ENCODE measurements at regions not wholly inside any gene's neighbourhood (a gene's known extent, or its start where the extent isn't known, plus 50 kb on each side); places are given as distances from the start of the nearest gene placed in this dataset.
A peak's percentile ranks its signal among the peaks of the same experiment; 100 is the strongest.

DNA sequence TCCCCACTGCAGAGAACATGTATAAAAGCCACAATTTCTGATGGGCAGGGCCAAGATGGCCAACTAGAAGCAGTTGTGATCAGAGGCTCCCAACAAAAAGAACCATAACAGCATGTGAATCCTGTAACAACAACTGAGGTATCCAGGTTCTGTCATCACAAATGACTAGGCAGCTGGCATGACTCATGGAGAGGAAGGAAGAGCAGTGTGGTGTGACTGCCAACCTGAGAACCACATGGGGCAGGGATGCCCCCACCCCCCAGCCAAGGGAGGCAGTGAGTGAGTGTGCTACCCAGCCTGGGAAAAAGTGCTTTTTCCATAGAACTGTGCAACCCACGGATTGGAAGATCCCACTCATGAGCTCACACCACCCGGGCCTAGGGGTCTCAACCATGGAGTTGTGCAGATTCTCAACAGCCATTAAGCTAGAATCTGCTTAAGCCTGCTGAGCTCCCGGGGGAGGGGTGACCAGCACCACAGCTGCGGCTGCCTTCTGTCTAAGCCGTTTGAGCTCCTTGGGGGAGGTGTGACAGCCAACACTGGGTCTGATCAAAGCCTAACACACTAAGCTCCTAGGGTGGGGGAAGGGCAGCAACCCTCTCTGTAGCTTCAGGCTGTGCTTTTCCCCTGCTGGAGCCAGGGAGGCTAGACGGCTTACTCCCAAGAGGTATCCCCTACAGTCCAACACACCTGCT, 80.1 kb upstream of the DMAC1 start:
- TF ChIP-seq CTCF (IDR thresholded peaks at IDR 0.05): no peak
- intact Hi-C loops (cut with DNase I): no loop called here
- Histone ChIP-seq H3K27ac (no peak overlapping the region), H3K27me3 (no peaks in the 10 kb centered on the region), H3K4me3 (no peak overlapping the region), H3K4me1 (no peaks in the 10 kb centered on the region), H3K9me3 (peaks cover 0 to 10% of the 10 kb centered on the region in 2 donors), H3K36me3 (no peaks in the 10 kb centered on the region)
- peak in 1 of 4 donors; percentile 35 for DNase-seq
- no peak for ATAC-seq

- Histone ChIP-seq H3K36me3 (no peaks in the 10 kb centered on the region), H3K4me1 (no peaks in the 10 kb centered on the region), H3K27me3 (no peaks in the 10 kb centered on the region), H3K4me3 (no peak overlapping the region), H3K27ac (no peak overlapping the region), H3K9me3 (peaks cover 0 to 4% of the 10 kb centered on the region in 2 donors)
- intact Hi-C loops (cut with DNase I): no loop called here
- ATAC-seq: no peak
- no peak for TF ChIP-seq CTCF (IDR thresholded peaks at IDR 0.05)
- no peak for DNase-seq
These were observed 72.6 kb upstream of the DMAC1 start for GRCh38 chr9:7871977-7872730.

DNA sequence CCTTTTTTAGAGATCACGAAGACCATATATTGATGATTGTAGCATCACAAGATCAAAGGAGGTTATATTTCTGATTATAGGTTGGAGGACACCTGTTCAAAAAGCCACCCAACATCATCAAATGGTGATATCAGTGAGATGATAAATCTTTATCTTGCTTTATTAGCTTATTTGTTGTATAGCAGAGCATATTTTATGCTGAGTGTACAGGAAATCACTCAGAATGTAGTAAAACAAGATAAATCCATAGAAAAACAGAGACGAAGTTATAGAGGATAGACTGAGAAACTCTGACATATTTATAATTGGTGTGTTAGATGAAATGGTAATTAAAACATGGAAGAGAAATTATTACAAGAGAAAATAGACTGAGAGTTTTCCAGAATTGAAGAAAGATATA, 69.8 kb upstream of the DMAC1 start:
- ATAC-seq (no peak), DNase-seq (no peak)
- intact Hi-C loops (cut with DNase I): no loop called here
- Histone ChIP-seq H3K4me3 (no peak overlapping the region), H3K27ac (no peak overlapping the region), H3K4me1 (no peaks in the 10 kb centered on the region), H3K27me3 (no peaks in the 10 kb centered on the region), H3K9me3 (no peaks in the 10 kb centered on the region), H3K36me3 (no peaks in the 10 kb centered on the region)
- TF ChIP-seq CTCF (IDR thresholded peaks at IDR 0.05): no peak

DNA sequence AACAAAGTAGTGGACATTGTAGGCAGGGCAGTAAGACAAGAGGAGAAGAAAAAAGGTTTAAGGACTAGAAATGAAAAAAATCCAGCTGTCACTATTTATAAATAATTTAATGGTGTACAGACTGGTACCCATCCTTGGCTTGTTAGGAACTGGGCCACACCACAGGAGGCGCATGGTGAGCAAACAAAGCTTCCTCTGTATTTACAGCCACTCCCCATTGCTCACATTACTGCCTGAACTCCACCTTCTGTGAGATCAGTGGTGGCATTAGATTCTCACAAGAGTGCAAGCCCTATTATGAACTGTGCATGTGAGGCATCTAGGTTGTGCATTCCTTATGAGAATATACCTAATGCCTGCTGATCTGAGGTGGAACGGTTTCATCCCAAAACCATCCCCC, 62.6 kb upstream of the DMAC1 start:
- ATAC-seq (no peak), DNase-seq (no peak)
- H3K27ac ChIP-seq: no peak overlapping the region
- H3K27me3 ChIP-seq: no peaks in the 10 kb centered on the region
- no peak for TF ChIP-seq CTCF (IDR thresholded peaks at IDR 0.05)
- intact Hi-C loops (cut with DNase I): no loop called here
- H3K36me3 ChIP-seq: no peaks in the 10 kb centered on the region
- no peak overlapping the region for H3K4me3 ChIP-seq
- H3K4me1 ChIP-seq: no peaks in the 10 kb centered on the region
- H3K9me3 ChIP-seq: no peaks in the 10 kb centered on the region

GRCh38 chr9:7861086-7861485, 61.5 kb upstream of the DMAC1 start:
- no peak for TF ChIP-seq CTCF (IDR thresholded peaks at IDR 0.05)
- intact Hi-C loops (cut with DNase I): no loop called here
- Histone ChIP-seq H3K4me3 (no peak overlapping the region), H3K36me3 (no peaks in the 10 kb centered on the region), H3K27ac (no peak overlapping the region), H3K4me1 (no peaks in the 10 kb centered on the region), H3K27me3 (no peaks in the 10 kb centered on the region), H3K9me3 (no peaks in the 10 kb centered on the region)
- ATAC-seq: no peak
- peak in 2 of 4 donors; percentile 80 to 82 for DNase-seq

Data from left lung (tissue), 4 donors.